Stomach (tissue), 8 donors: ENCODE measurements at regions not wholly inside any gene's neighbourhood (a gene's known extent, or its start where the extent isn't known, plus 50 kb on each side); places are given as distances from the start of the nearest gene placed in this dataset.

ENCODE experiments used
- DNase-seq, 2 donors: peaks; one replicate each; pipeline versions ENCODE4 v3.0.0 to v3.0.0-alpha.2; 2013 to 2019
- H3K27ac ChIP-seq, 5 donors: fragments of 200-600 bp in 4 of 5; sonication (generic) in 4 of 5; one replicate each; pipeline ENCODE4 v1.5.1; 2013 to 2019; ENCODE audit warnings: mild to moderate bottlenecking in 1 of 5, moderate library complexity in 1 of 5
- H3K27me3 ChIP-seq, 3 donors: fragments of 200-600 bp; sonication (generic); one replicate each; pipeline ENCODE4 v1.5.1; 2017 to 2019; ENCODE audit warnings: mixed run types in 1 of 3
- H3K36me3 ChIP-seq, 4 donors: fragments of 200-600 bp; sonication (generic); 1 replicate in 3 of 4; 2 replicates in 1 of 4; pipeline ENCODE4 v1.5.1; 2016 to 2019
- H3K4me1 ChIP-seq, 4 donors: fragments of 200-600 bp; sonication (generic); one replicate each; pipeline ENCODE4 v1.5.1; 2016 to 2019
- H3K4me3 ChIP-seq, 4 donors: fragments of 200-600 bp; sonication (generic) in 3 of 4; one replicate each; pipeline ENCODE4 v1.5.1; 2016 to 2019; ENCODE audit warnings: mild to moderate bottlenecking in 1 of 4
- H3K9me3 ChIP-seq, 4 donors: fragments of 200-600 bp; sonication (generic); one replicate each; pipeline ENCODE4 v1.5.1; 2016 to 2019
- EP300 ChIP-seq: sonication (generic); formaldehyde crosslinking; IDR thresholded peaks from one replicate; pipeline ENCODE4 v1.6.1; 2017; ENCODE audit warnings: antibody characterized with exemption
- POLR2A ChIP-seq, 4 donors: fragments of 450-650 bp; IDR thresholded peaks; one replicate each; pipeline ENCODE4 v1.6.1; 2016; ENCODE audit warnings: antibody characterized with exemption in 4 of 4, control low read depth in 2 of 4, mild to moderate bottlenecking in 1 of 4, moderate library complexity in 1 of 4
- POLR2AphosphoS5 ChIP-seq, 3 donors: sonication (generic); formaldehyde crosslinking; IDR thresholded peaks; one replicate each; pipeline ENCODE4 v1.6.1; 2016; ENCODE audit warnings: antibody characterized with exemption in 3 of 3
- WGBS, 5 donors: extraction: QIAGEN DNeasy Blood & Tissue Kit in 3 of 5; methylation state at CpG; one replicate each; pipeline versions ENCODE4 v1.1.5 to v1.1.7; 2013 to 2018; 5-methylcytosine and 5-hydroxymethylcytosine counted together
- intact Hi-C: fragments of 100-400 bp; cut with DNase I; formaldehyde crosslinking; loops from one replicate; pipeline ENCODE4 v1.15.1; 2023; ENCODE audit warnings: low total_unique reads
- TF ChIP-seq, protein P1 (sequence below), 7 experiments: fragments of 450-650 bp in 4 of 7; fragments of 200-600 bp in 3 of 7; sonication (generic) in 3 of 7; IDR thresholded peaks; one replicate each; pipeline ENCODE4 v1.5.1; 2016 to 2019; ENCODE audit warnings: antibody characterized with exemption in 7 of 7, control low read depth in 2 of 7, mild to moderate bottlenecking in 1 of 7
- donor health status: healthy with polysubstance abuse.
- donor health status: Bipolar disorder and iron deficiency.
- donor health status: healthy.

DNA sequence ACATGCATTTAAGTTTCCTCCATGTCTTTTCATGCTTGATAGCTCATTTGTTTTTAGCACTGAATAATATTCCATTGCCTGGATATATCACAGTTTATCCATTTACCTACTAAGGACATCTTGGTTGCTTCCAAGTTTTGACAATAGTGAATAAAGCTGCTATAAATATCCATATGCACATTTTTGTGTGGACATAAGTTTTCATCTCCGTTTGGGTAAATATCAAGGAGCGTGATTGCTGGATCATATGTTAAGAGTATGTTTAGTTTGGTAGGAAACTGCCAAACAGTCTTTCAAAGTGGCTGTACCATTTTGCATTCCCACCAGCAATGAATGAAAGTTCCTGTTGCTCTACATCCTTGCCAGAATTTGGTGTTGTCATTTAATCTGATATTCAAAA lies 172.5 kb downstream of the DHX15 start:
- Histone ChIP-seq H3K4me1 (no peaks in the 10 kb centered on the region), H3K27me3 (no peaks in the 10 kb centered on the region), H3K27ac (no peak overlapping the region), H3K36me3 (no peaks in the 10 kb centered on the region), H3K4me3 (no peak overlapping the region), H3K9me3 (peaks cover 0 to 6% (median 0%) of the 10 kb centered on the region in 4 donors)
- intact Hi-C loops = no loop called here
- TF ChIP-seq POLR2A (IDR thresholded peaks at IDR 0.05) (no peak), EP300 (no peak), POLR2AphosphoS5 (IDR thresholded peaks at IDR 0.05) (no peak)
- TF ChIP-seq, protein P1, sequence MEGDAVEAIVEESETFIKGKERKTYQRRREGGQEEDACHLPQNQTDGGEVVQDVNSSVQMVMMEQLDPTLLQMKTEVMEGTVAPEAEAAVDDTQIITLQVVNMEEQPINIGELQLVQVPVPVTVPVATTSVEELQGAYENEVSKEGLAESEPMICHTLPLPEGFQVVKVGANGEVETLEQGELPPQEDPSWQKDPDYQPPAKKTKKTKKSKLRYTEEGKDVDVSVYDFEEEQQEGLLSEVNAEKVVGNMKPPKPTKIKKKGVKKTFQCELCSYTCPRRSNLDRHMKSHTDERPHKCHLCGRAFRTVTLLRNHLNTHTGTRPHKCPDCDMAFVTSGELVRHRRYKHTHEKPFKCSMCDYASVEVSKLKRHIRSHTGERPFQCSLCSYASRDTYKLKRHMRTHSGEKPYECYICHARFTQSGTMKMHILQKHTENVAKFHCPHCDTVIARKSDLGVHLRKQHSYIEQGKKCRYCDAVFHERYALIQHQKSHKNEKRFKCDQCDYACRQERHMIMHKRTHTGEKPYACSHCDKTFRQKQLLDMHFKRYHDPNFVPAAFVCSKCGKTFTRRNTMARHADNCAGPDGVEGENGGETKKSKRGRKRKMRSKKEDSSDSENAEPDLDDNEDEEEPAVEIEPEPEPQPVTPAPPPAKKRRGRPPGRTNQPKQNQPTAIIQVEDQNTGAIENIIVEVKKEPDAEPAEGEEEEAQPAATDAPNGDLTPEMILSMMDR (IDR thresholded peaks at IDR 0.05) = no peak
- WGBS, 5 donors = 59 to 86% (median 69%) methylated on average over 2 of the region's 2 CpGs
- no peak for DNase-seq

DNA sequence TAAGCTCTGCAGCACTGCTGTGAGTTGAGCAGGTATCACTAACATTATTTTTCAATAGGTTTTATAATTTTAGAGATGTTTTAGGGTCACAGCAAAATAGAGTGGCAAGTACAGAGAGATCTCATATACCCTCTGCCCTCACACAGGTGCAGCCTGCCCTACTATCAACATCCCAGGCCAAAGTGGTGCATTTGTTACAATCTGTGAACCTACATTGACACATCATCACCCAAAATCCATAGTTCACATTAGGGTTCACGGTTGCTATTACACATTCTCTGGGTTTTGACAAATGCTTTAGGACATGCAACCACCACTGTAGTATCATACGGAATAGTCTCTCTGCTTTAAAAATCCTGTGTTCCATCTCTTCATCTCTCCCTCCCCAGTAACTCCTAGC lies 173.1 kb downstream of the DHX15 start:
- no peak for TF ChIP-seq EP300
- no peak for TF ChIP-seq POLR2A (IDR thresholded peaks at IDR 0.05)
- TF ChIP-seq POLR2AphosphoS5 (IDR thresholded peaks at IDR 0.05) = no peak
- TF ChIP-seq, protein P1 (IDR thresholded peaks at IDR 0.05) = no peak
- no peak overlapping the region for H3K27ac ChIP-seq
- no peak overlapping the region for H3K4me3 ChIP-seq
- WGBS, 5 donors = 83 to 100% (median 93%) methylated on average over 2 of the region's 2 CpGs
- H3K9me3 ChIP-seq = peaks cover 0 to 6% (median 0%) of the 10 kb centered on the region in 4 donors
- H3K4me1 ChIP-seq = no peaks in the 10 kb centered on the region
- no peak for DNase-seq
- no peaks in the 10 kb centered on the region for H3K27me3 ChIP-seq
- H3K36me3 ChIP-seq = no peaks in the 10 kb centered on the region
- intact Hi-C loops = no loop called here

DNA sequence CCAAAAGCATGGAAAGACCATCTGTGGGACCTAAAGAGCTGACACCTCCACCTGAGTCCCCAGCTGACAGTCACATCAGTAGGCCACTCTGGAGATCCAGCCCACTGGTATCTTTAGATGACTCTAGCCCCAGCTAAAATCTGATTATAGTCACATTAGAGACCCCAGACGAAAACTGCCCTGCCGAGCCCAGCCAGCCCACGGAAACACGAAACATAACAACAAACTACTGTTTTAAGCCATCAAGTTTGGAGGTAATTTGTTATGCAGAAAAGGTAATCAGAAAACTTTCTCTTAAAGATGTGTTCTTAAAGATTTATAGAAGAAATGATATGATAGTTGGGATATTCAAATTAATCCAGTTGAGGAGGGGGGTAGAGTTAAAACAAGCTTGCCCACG lies 175.7 kb downstream of the DHX15 start:
- no peak overlapping the region for H3K4me3 ChIP-seq
- H3K36me3 ChIP-seq = no peaks in the 10 kb centered on the region
- DNase-seq = no peak
- TF ChIP-seq EP300 (no peak), POLR2AphosphoS5 (IDR thresholded peaks at IDR 0.05) (no peak), POLR2A (IDR thresholded peaks at IDR 0.05) (no peak)
- TF ChIP-seq, protein P1 (IDR thresholded peaks at IDR 0.05) = no peak
- 82 to 90% (median 86%) methylated on average over 5 of the region's 5 CpGs for WGBS, 5 donors
- intact Hi-C loops = no loop called here
- H3K27ac ChIP-seq = no peak overlapping the region
- no peaks in the 10 kb centered on the region for H3K27me3 ChIP-seq
- no peaks in the 10 kb centered on the region for H3K4me1 ChIP-seq
- H3K9me3 ChIP-seq = peaks cover 0 to 6% (median 0%) of the 10 kb centered on the region in 4 donors

DNA sequence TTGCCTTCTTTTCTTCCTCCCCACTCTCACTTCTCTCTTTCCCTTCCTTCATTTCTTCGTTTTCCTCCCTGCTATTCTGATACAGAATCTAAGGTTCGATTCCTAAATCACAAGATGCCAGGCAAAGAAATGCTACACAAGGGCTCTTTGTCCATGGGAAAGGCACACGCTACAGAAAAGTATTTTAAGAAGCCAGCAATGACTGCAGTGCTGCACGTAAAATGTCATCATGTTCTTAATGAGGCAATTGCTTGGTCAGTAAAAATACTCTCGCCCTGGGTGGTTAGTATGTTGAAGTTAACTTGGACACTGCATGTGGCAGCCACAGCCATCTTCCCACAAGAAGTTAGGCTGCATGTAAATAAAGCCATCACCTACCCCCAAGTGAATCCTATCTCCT lies 178.4 kb downstream of the DHX15 start:
- no peak for DNase-seq
- 77 to 89% (median 88%) methylated on average over 5 of the region's 5 CpGs for WGBS, 5 donors
- no peak overlapping the region for H3K27ac ChIP-seq
- no peak overlapping the region for H3K4me3 ChIP-seq
- TF ChIP-seq, protein P1 (IDR thresholded peaks at IDR 0.05) = no peak
- TF ChIP-seq POLR2AphosphoS5 (IDR thresholded peaks at IDR 0.05) (no peak), EP300 (no peak), POLR2A (IDR thresholded peaks at IDR 0.05) (no peak)
- H3K36me3 ChIP-seq = no peaks in the 10 kb centered on the region
- H3K4me1 ChIP-seq = no peaks in the 10 kb centered on the region
- intact Hi-C loops = no loop called here
- no peaks in the 10 kb centered on the region for H3K27me3 ChIP-seq
- peaks cover 0 to 6% (median 0%) of the 10 kb centered on the region in 4 donors for H3K9me3 ChIP-seq
